ENCODE measurements at regions not wholly inside any gene's neighbourhood (a gene's known extent, or its start where the extent isn't known, plus 50 kb on each side); places are given as distances from the start of the nearest gene placed in this dataset.

- TF ChIP-seq CTCF (IDR thresholded peaks at IDR 0.05) (no peak), POLR2AphosphoS5 (IDR thresholded peaks at IDR 0.05) (no peak), POLR2A (IDR thresholded peaks at IDR 0.05) (no peak)
Observed at GRCh38 chr1:221336126-221336525, 405.8 kb downstream of the DUSP10 start.

All from upper lobe of left lung (tissue), 4 donors.